Keratinocyte (primary cell): ENCODE measurements at regions not wholly inside any gene's neighbourhood (a gene's known extent, or its start where the extent isn't known, plus 50 kb on each side); places are given as distances from the start of the nearest gene placed in this dataset.

Experiments used
- DNase-seq: peaks from one replicate; pipeline ENCODE4 v3.0.0-alpha.2; 2011; ENCODE audit warnings: low read depth, missing footprints, low spot score
- FAIRE-seq: peaks from 2 replicates; lab custom pipeline; 2011; peaks lifted over from hg19 to GRCh38; lab: Jason Lieb, UNC
- H2AFZ ChIP-seq: 2 replicates; pipeline ENCODE4 v1.6.0; 2012; ENCODE audit warnings: low read length, control low read depth, inconsistent platforms; ENCODE audit not compliant: control insufficient read depth
- H3K27ac ChIP-seq: 2 replicates; pipeline ENCODE4 v1.5.1; 2011; ENCODE audit warnings: low read length; ENCODE audit not compliant: control insufficient read depth, insufficient read depth
- H3K27me3 ChIP-seq: 3 replicates; pipeline ENCODE4 v1.6.0; 2011; ENCODE audit warnings: low read length; ENCODE audit not compliant: control insufficient read depth, insufficient read depth; ENCODE audit errors: extremely low read depth
- H3K36me3 ChIP-seq, 2 experiments: 2 replicates in 1 of 2; 3 replicates in 1 of 2; pipeline ENCODE4 v1.5.1; 2011; ENCODE audit warnings: low read length in 2 of 2, mild to moderate bottlenecking in 1 of 2; ENCODE audit not compliant: control insufficient read depth in 2 of 2, insufficient read depth in 2 of 2; ENCODE audit errors: extremely low read depth in 1 of 2
- H3K4me1 ChIP-seq: 3 replicates; pipeline ENCODE4 v1.5.1; 2011; ENCODE audit warnings: low read length; ENCODE audit not compliant: control insufficient read depth, insufficient read depth; ENCODE audit errors: extremely low read depth
- H3K4me2 ChIP-seq: 3 replicates; pipeline ENCODE4 v1.6.0; 2011; ENCODE audit warnings: low read depth, low read length; ENCODE audit not compliant: control insufficient read depth, insufficient read depth; ENCODE audit errors: extremely low read depth
- H3K4me3 ChIP-seq, 3 experiments: fragments of 200-600 bp in 1 of 3; sonication (generic) in 1 of 3; 2 replicates in 2 of 3; 3 replicates in 1 of 3; pipeline ENCODE4 v1.5.1; 2011 to 2016; ENCODE audit warnings: low read length in 3 of 3, mild to moderate bottlenecking in 3 of 3, control low read depth in 2 of 3, inconsistent platforms in 1 of 3, low read depth in 1 of 3, mixed read lengths in 1 of 3, mixed run types in 1 of 3, moderate library complexity in 1 of 3; ENCODE audit not compliant: control insufficient read depth in 2 of 3, insufficient read depth in 2 of 3; ENCODE audit errors: extremely low read depth in 1 of 3
- H3K79me2 ChIP-seq: 2 replicates; pipeline ENCODE4 v1.6.0; 2012; ENCODE audit warnings: low read length; ENCODE audit not compliant: control insufficient read depth, insufficient read depth
- H3K9ac ChIP-seq: 3 replicates; pipeline ENCODE4 v1.6.0; 2011; ENCODE audit warnings: low read length; ENCODE audit not compliant: control insufficient read depth, insufficient read depth; ENCODE audit errors: extremely low read depth
- H3K9me1 ChIP-seq: 3 replicates; pipeline ENCODE4 v1.6.0; 2011; ENCODE audit warnings: low read length; ENCODE audit not compliant: control insufficient read depth, insufficient read depth; ENCODE audit errors: extremely low read depth
- H3K9me3 ChIP-seq: 2 replicates; pipeline ENCODE4 v1.5.1; 2012; ENCODE audit warnings: low read depth, low read length; ENCODE audit not compliant: control insufficient read depth
- H4K20me1 ChIP-seq: 3 replicates; pipeline ENCODE4 v1.6.0; 2011; ENCODE audit warnings: low read length; ENCODE audit not compliant: control insufficient read depth, insufficient read depth; ENCODE audit errors: extremely low read depth
- CTCF ChIP-seq, 3 experiments: IDR thresholded peaks in 1 of 3; conservative IDR thresholded peaks in 1 of 3; optimal IDR thresholded peaks in 1 of 3; 2 replicates in 2 of 3; 3 replicates in 1 of 3; pipeline versions ENCODE3 to v1.5.1; 2011; ENCODE audit warnings: low read length in 3 of 3, mild to moderate bottlenecking in 3 of 3, moderate library complexity in 2 of 3, control low read depth in 1 of 3, inconsistent platforms in 1 of 3; ENCODE audit not compliant: insufficient read depth in 2 of 3; ENCODE audit errors: extremely low read depth in 1 of 3
- EZH2 ChIP-seq: IDR thresholded peaks from one replicate; pipeline ENCODE4 v1.6.1; 2012; ENCODE audit warnings: inconsistent platforms, mild to moderate bottlenecking, low read length, moderate library complexity
- dilution Hi-C: fragments of 300-500 bp; cut with MboI; formaldehyde crosslinking; loops from one replicate; pipeline ENCODE4 v1.7.0; 2020; ENCODE audit warnings: low sequenced_read_pairs; ENCODE audit not compliant: extremely low pct_ligation_motif_present

GRCh38 chr7:20508109-20508508, 107.4 kb upstream of the ABCB5 start:
- H3K27ac ChIP-seq, result no peak overlapping the region
- peaks cover 6% of the 10 kb centered on the region for H3K4me1 ChIP-seq
- H4K20me1 ChIP-seq, result no peaks in the 10 kb centered on the region
- no peak overlapping the region for H3K9ac ChIP-seq
- H3K36me3 ChIP-seq, result no peaks in the 10 kb centered on the region
- peak; percentile 63 for FAIRE-seq
- no peak overlapping the region for H2AFZ ChIP-seq
- no peaks in the 10 kb centered on the region for H3K27me3 ChIP-seq
- H3K4me3 ChIP-seq, result no peak overlapping the region
- no peaks in the 10 kb centered on the region for H3K79me2 ChIP-seq
- DNase-seq, result no peak
- no peaks in the 10 kb centered on the region for H3K9me3 ChIP-seq
- no peaks in the 10 kb centered on the region for H3K9me1 ChIP-seq
- no peak for TF ChIP-seq EZH2
- TF ChIP-seq CTCF (optimal IDR thresholded peaks at IDR 0.05 in 1 of 3, IDR thresholded peaks at IDR 0.05 in 1 of 3, conservative IDR thresholded peaks at IDR 0.05 in 1 of 3; ENCODE audit: extremely low read depth in 1 of 3, insufficient read depth in 2 of 3, low read length in 3 of 3), result peak in 2 of 3 experiments; percentile 10 to 27
- H3K4me2 ChIP-seq, result no peak overlapping the region
- dilution Hi-C loops, result no loop called here

GRCh38 chr7:20509892-20510572, 105.4 kb upstream of the ABCB5 start:
- H3K4me2 ChIP-seq, result no peak overlapping the region
- H3K79me2 ChIP-seq, result no peaks in the 10 kb centered on the region
- H3K36me3 ChIP-seq, result no peaks in the 10 kb centered on the region
- no peaks in the 10 kb centered on the region for H4K20me1 ChIP-seq
- H2AFZ ChIP-seq, result no peak overlapping the region
- no peak overlapping the region for H3K27ac ChIP-seq
- no peak for FAIRE-seq
- no peaks in the 10 kb centered on the region for H3K9me1 ChIP-seq
- no peaks in the 10 kb centered on the region for H3K9me3 ChIP-seq
- no peak overlapping the region for H3K4me3 ChIP-seq
- no peak overlapping the region for H3K9ac ChIP-seq
- dilution Hi-C loops, result no loop called here
- TF ChIP-seq CTCF (optimal IDR thresholded peaks at IDR 0.05 in 1 of 3, IDR thresholded peaks at IDR 0.05 in 1 of 3, conservative IDR thresholded peaks at IDR 0.05 in 1 of 3; ENCODE audit: extremely low read depth in 1 of 3, insufficient read depth in 2 of 3, low read length in 3 of 3), result no peak
- TF ChIP-seq EZH2, result no peak
- no peaks in the 10 kb centered on the region for H3K27me3 ChIP-seq
- no peak for DNase-seq
- H3K4me1 ChIP-seq, result peaks cover 6% of the 10 kb centered on the region
